ENCODE measurements at regions not wholly inside any gene's neighbourhood (a gene's known extent, or its start where the extent isn't known, plus 50 kb on each side); places are given as distances from the start of the nearest gene placed in this dataset.

DNA sequence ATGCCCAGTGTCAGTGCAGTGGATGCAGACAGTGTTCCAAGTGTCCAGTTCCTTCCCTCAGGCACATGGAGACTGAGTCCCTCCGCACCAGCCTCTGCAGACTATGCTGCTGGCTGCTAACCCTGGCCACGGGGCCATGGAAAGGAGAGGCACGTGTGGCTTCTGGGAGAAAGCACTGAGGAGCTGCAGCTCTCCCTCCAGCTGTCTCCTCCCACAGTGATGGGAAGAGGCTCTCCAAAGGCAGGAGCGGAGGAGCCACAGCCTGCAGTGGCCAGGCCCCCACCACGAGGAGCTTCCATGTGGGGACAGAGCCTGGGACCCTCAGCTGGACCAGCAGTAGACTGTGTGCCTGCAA is 141.1 kb downstream of the NDUFA10 start:
- no peak overlapping the region for H3K4me2 ChIP-seq (ENCODE audit: control insufficient read depth, extremely low read depth, insufficient read depth, low read depth, low read length)
- H3K4me3 ChIP-seq (ENCODE audit: control insufficient read depth in 2 of 3, extremely low read depth in 1 of 3, insufficient read depth in 2 of 3, low read depth in 1 of 3, low read length in 3 of 3): no peak overlapping the region
- H4K20me1 ChIP-seq (ENCODE audit: control insufficient read depth, extremely low read depth, insufficient read depth, low read length): no peaks in the 10 kb centered on the region
- no peaks in the 10 kb centered on the region for H3K9me1 ChIP-seq (ENCODE audit: control insufficient read depth, extremely low read depth, insufficient read depth, low read length)
- H3K36me3 ChIP-seq (ENCODE audit: control insufficient read depth in 2 of 2, extremely low read depth in 1 of 2, insufficient read depth in 2 of 2, low read length in 2 of 2): no peaks in the 10 kb centered on the region
- H3K9ac ChIP-seq (ENCODE audit: control insufficient read depth, extremely low read depth, insufficient read depth, low read length): no peak overlapping the region
- H3K4me1 ChIP-seq (ENCODE audit: control insufficient read depth, extremely low read depth, insufficient read depth, low read length): no peaks in the 10 kb centered on the region
- no peak overlapping the region for H3K27ac ChIP-seq (ENCODE audit: control insufficient read depth, insufficient read depth, low read length)
- no peaks in the 10 kb centered on the region for H3K79me2 ChIP-seq (ENCODE audit: control insufficient read depth, insufficient read depth, low read length)
- peaks cover 3% of the 10 kb centered on the region for H3K9me3 ChIP-seq (ENCODE audit: control insufficient read depth, low read depth, low read length)
- FAIRE-seq (no peak), DNase-seq (ENCODE audit: low read depth, low spot score) (no peak)
- dilution Hi-C loops (cut with MboI; ENCODE audit: extremely low pct_ligation_motif_present, low sequenced_read_pairs): no loop called here
- no peak overlapping the region for H2AFZ ChIP-seq (ENCODE audit: control insufficient read depth, low read length)
- H3K27me3 ChIP-seq (ENCODE audit: control insufficient read depth, extremely low read depth, insufficient read depth, low read length): no peaks in the 10 kb centered on the region
- TF ChIP-seq, protein P1, sequence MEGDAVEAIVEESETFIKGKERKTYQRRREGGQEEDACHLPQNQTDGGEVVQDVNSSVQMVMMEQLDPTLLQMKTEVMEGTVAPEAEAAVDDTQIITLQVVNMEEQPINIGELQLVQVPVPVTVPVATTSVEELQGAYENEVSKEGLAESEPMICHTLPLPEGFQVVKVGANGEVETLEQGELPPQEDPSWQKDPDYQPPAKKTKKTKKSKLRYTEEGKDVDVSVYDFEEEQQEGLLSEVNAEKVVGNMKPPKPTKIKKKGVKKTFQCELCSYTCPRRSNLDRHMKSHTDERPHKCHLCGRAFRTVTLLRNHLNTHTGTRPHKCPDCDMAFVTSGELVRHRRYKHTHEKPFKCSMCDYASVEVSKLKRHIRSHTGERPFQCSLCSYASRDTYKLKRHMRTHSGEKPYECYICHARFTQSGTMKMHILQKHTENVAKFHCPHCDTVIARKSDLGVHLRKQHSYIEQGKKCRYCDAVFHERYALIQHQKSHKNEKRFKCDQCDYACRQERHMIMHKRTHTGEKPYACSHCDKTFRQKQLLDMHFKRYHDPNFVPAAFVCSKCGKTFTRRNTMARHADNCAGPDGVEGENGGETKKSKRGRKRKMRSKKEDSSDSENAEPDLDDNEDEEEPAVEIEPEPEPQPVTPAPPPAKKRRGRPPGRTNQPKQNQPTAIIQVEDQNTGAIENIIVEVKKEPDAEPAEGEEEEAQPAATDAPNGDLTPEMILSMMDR (optimal IDR thresholded peaks at IDR 0.05 in 1 of 3, IDR thresholded peaks at IDR 0.05 in 1 of 3, conservative IDR thresholded peaks at IDR 0.05 in 1 of 3; ENCODE audit: extremely low read depth in 1 of 3, insufficient read depth in 2 of 3, low read length in 3 of 3): no peak
- no peak for TF ChIP-seq EZH2 (IDR thresholded peaks at IDR 0.05; ENCODE audit: low read length)

DNA sequence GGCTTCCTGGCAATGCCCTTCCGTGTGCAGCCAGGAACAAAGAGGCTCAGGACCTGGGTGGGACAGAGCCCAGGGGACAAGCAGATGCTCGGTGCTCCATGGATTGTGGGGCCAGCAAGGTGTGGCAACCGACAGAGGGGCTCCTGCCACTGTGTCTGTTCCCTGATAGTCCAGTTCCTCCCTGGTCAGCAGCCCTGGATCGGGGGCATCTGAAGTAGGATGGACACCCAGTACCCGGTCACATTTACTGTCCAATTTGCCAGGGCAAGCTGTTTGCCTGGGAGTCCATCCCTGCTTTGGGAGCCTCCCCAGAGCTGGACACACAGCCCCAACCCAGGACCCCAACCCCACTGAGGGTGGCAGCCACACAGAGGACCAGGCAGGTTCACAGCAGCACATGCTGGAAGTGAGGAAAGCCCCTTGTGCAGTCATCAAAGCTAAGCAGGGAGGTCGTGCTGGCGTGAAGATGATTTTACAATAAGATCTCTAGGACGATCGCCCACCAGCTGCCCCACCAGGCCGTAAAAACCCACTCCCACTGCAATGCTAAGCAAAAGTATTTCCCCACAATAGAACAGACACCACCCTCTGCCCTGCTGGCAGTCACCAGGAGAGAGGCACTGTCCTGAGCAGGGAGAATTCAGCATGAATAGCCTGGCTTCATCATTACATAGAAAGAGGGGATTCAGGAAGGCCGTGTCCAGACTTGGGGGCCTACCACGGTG is 141.7 kb downstream of the NDUFA10 start:
- Histone ChIP-seq H3K79me2 (ENCODE audit: control insufficient read depth, insufficient read depth, low read length) (no peaks in the 10 kb centered on the region), H3K9me1 (ENCODE audit: control insufficient read depth, extremely low read depth, insufficient read depth, low read length) (no peaks in the 10 kb centered on the region), H3K36me3 (ENCODE audit: control insufficient read depth in 2 of 2, extremely low read depth in 1 of 2, insufficient read depth in 2 of 2, low read length in 2 of 2) (no peaks in the 10 kb centered on the region), H4K20me1 (ENCODE audit: control insufficient read depth, extremely low read depth, insufficient read depth, low read length) (no peaks in the 10 kb centered on the region), H3K27me3 (ENCODE audit: control insufficient read depth, extremely low read depth, insufficient read depth, low read length) (no peaks in the 10 kb centered on the region), H3K4me1 (ENCODE audit: control insufficient read depth, extremely low read depth, insufficient read depth, low read length) (no peaks in the 10 kb centered on the region), H3K9ac (ENCODE audit: control insufficient read depth, extremely low read depth, insufficient read depth, low read length) (no peak overlapping the region), H3K27ac (ENCODE audit: control insufficient read depth, insufficient read depth, low read length) (no peak overlapping the region), H2AFZ (ENCODE audit: control insufficient read depth, low read length) (no peak overlapping the region), H3K4me2 (ENCODE audit: control insufficient read depth, extremely low read depth, insufficient read depth, low read depth, low read length) (no peak overlapping the region), H3K9me3 (ENCODE audit: control insufficient read depth, low read depth, low read length) (peaks cover 3% of the 10 kb centered on the region), H3K4me3 (ENCODE audit: control insufficient read depth in 2 of 3, extremely low read depth in 1 of 3, insufficient read depth in 2 of 3, low read depth in 1 of 3, low read length in 3 of 3) (no peak overlapping the region)
- DNase-seq (ENCODE audit: low read depth, low spot score) (no peak), FAIRE-seq (no peak)
- dilution Hi-C loops (cut with MboI; ENCODE audit: extremely low pct_ligation_motif_present, low sequenced_read_pairs): no loop called here
- TF ChIP-seq, protein P1 (optimal IDR thresholded peaks at IDR 0.05 in 1 of 3, IDR thresholded peaks at IDR 0.05 in 1 of 3, conservative IDR thresholded peaks at IDR 0.05 in 1 of 3; ENCODE audit: extremely low read depth in 1 of 3, insufficient read depth in 2 of 3, low read length in 3 of 3): no peak
- no peak for TF ChIP-seq EZH2 (IDR thresholded peaks at IDR 0.05; ENCODE audit: low read length)

All from keratinocyte (primary cell).